ENCODE measurements at regions not wholly inside any gene's neighbourhood (a gene's known extent, or its start where the extent isn't known, plus 50 kb on each side); places are given as distances from the start of the nearest gene placed in this dataset.
"Not testable (repeated sequence)": the region's sequence is repeated elsewhere in the genome, so short reads cannot be mapped to it uniquely, and the experiment has no call there.

GRCh38 chr3:95798628-95799027 is 1015.8 kb upstream of the EPHA6 start:
- ChIA-PET POLR2A (no interaction called here), CTCF (no interaction called here)
- no peak for TF ChIP-seq L3MBTL2 (conservative IDR thresholded peaks at IDR 0.05)
- TF ChIP-seq NFRKB (IDR thresholded peaks at IDR 0.05) = no peak
- no peak for TF ChIP-seq ZNF384 (IDR thresholded peaks at IDR 0.05)
- no peak for TF ChIP-seq BHLHE40 (IDR thresholded peaks at IDR 0.05; ENCODE audit: borderline replicate concordance)
- TF ChIP-seq SP1 (IDR thresholded peaks at IDR 0.05) = no peak
- no peak for TF ChIP-seq PKNOX1 (IDR thresholded peaks at IDR 0.05)
- TF ChIP-seq LEF1 (IDR thresholded peaks at IDR 0.05; ENCODE audit: borderline replicate concordance) = no peak
- no peak for TF ChIP-seq ELF4 (IDR thresholded peaks at IDR 0.05)
- TF ChIP-seq TARDBP (IDR thresholded peaks at IDR 0.05) = no peak
- no peak for TF ChIP-seq FOXM1 (IDR thresholded peaks at IDR 0.05; ENCODE audit: borderline replicate concordance)
- TF ChIP-seq FOXK2 (IDR thresholded peaks at IDR 0.05) = no peak
- no peak for TF ChIP-seq ARNT (IDR thresholded peaks at IDR 0.05)
- no peak for TF ChIP-seq HDGF (IDR thresholded peaks at IDR 0.05; ENCODE audit: borderline replicate concordance)
- no peak for DNase-seq (ENCODE audit: extremely low spot score)

GRCh38 chr3:95810462-95810861 is 1003.9 kb upstream of the EPHA6 start:
- DNase-seq (ENCODE audit: extremely low spot score) = no peak

GRCh38 chr3:95813244-95813643 is 1001.1 kb upstream of the EPHA6 start:
- CTCF ChIA-PET = no interaction called here
- no peak for TF ChIP-seq FOXA1 (IDR thresholded peaks at IDR 0.05)
- no peak for TF ChIP-seq ZNF384 (IDR thresholded peaks at IDR 0.05)
- no peak for TF ChIP-seq ARNT (IDR thresholded peaks at IDR 0.05)
- no peak for TF ChIP-seq FOXK2 (IDR thresholded peaks at IDR 0.05)
- TF ChIP-seq PKNOX1 (IDR thresholded peaks at IDR 0.05) = no peak
- TF ChIP-seq FOXM1 (IDR thresholded peaks at IDR 0.05; ENCODE audit: borderline replicate concordance) = no peak
- TF ChIP-seq SP1 (IDR thresholded peaks at IDR 0.05) = no peak
- POLR2A ChIA-PET = no interaction called here
- DNase-seq (ENCODE audit: extremely low spot score) = no peak

More at GRCh38 chr3:95810462-95810861, 1003.9 kb upstream of the EPHA6 start:
- CTCF ChIA-PET = no interaction called here
- POLR2A ChIA-PET = no interaction called here
- TF ChIP-seq ELF4 (IDR thresholded peaks at IDR 0.05) (no peak), SUZ12 (IDR thresholded peaks at IDR 0.05) (no peak), TARDBP (IDR thresholded peaks at IDR 0.05) (no peak)

GRCh38 chr3:95815828-95816227 is 998.6 kb upstream of the EPHA6 start:
- no peak for DNase-seq (ENCODE audit: extremely low spot score)
- ChIA-PET POLR2A (no interaction called here), CTCF (no interaction called here)
- TF ChIP-seq ZNF384 (IDR thresholded peaks at IDR 0.05) (no peak), PKNOX1 (IDR thresholded peaks at IDR 0.05) (no peak), NFRKB (IDR thresholded peaks at IDR 0.05) (no peak), LEF1 (IDR thresholded peaks at IDR 0.05; ENCODE audit: borderline replicate concordance) (no peak), SUZ12 (IDR thresholded peaks at IDR 0.05) (no peak), ARNT (IDR thresholded peaks at IDR 0.05) (no peak), BHLHE40 (IDR thresholded peaks at IDR 0.05; ENCODE audit: borderline replicate concordance) (no peak), L3MBTL2 (conservative IDR thresholded peaks at IDR 0.05) (no peak), FOXM1 (IDR thresholded peaks at IDR 0.05; ENCODE audit: borderline replicate concordance) (no peak), FOXK2 (IDR thresholded peaks at IDR 0.05) (no peak), FOXA1 (IDR thresholded peaks at IDR 0.05) (no peak), ELF4 (IDR thresholded peaks at IDR 0.05) (no peak), CTBP1 (IDR thresholded peaks at IDR 0.05; ENCODE audit: borderline replicate concordance) (no peak), SP1 (IDR thresholded peaks at IDR 0.05) (no peak), TARDBP (IDR thresholded peaks at IDR 0.05) (no peak), HDGF (IDR thresholded peaks at IDR 0.05; ENCODE audit: borderline replicate concordance) (no peak)

- POLR2A ChIA-PET = no interaction called here
- TF ChIP-seq SP1 (IDR thresholded peaks at IDR 0.05) (no peak), ZNF384 (IDR thresholded peaks at IDR 0.05) (no peak), FOXA1 (IDR thresholded peaks at IDR 0.05) (no peak), LEF1 (IDR thresholded peaks at IDR 0.05; ENCODE audit: borderline replicate concordance) (no peak), SUZ12 (IDR thresholded peaks at IDR 0.05) (no peak), BHLHE40 (IDR thresholded peaks at IDR 0.05; ENCODE audit: borderline replicate concordance) (no peak), CTBP1 (IDR thresholded peaks at IDR 0.05; ENCODE audit: borderline replicate concordance) (no peak)
- CTCF ChIA-PET = no interaction called here
- DNase-seq (ENCODE audit: extremely low spot score) = no peak
Measured at GRCh38 chr3:95826419-95826818, 988.0 kb upstream of the EPHA6 start.

- ChIA-PET CTCF (interaction anchor here (0.8 kb wide), 1 partner anchor 794 kb away, joined by 3 read pairs; no protein-coding TSS in a partner anchor), POLR2A (no interaction called here)
- TF ChIP-seq SP1 (IDR thresholded peaks at IDR 0.05) (no peak), FOXM1 (IDR thresholded peaks at IDR 0.05; ENCODE audit: borderline replicate concordance) (no peak), ELF4 (IDR thresholded peaks at IDR 0.05) (no peak), ZNF384 (IDR thresholded peaks at IDR 0.05) (no peak), ARNT (IDR thresholded peaks at IDR 0.05) (no peak), L3MBTL2 (conservative IDR thresholded peaks at IDR 0.05) (no peak), HDGF (IDR thresholded peaks at IDR 0.05; ENCODE audit: borderline replicate concordance) (no peak), LEF1 (IDR thresholded peaks at IDR 0.05; ENCODE audit: borderline replicate concordance) (no peak), SUZ12 (IDR thresholded peaks at IDR 0.05) (no peak), CTBP1 (IDR thresholded peaks at IDR 0.05; ENCODE audit: borderline replicate concordance) (no peak), NFRKB (IDR thresholded peaks at IDR 0.05) (no peak), PKNOX1 (IDR thresholded peaks at IDR 0.05) (no peak), BHLHE40 (IDR thresholded peaks at IDR 0.05; ENCODE audit: borderline replicate concordance) (no peak), TARDBP (IDR thresholded peaks at IDR 0.05) (no peak), FOXK2 (IDR thresholded peaks at IDR 0.05) (no peak), FOXA1 (IDR thresholded peaks at IDR 0.05) (no peak)
- no peak for DNase-seq (ENCODE audit: extremely low spot score)
Measured at GRCh38 chr3:95832146-95832545, 982.2 kb upstream of the EPHA6 start.

- CTCF ChIA-PET; DNase-seq (ENCODE audit: extremely low spot score); POLR2A ChIA-PET: not testable (repeated sequence)
Measured at GRCh38 chr3:95860628-95861027, 953.8 kb upstream of the EPHA6 start.
